IMR-90 (cell line): ENCODE measurements at regions not wholly inside any gene's neighbourhood (a gene's known extent, or its start where the extent isn't known, plus 50 kb on each side); places are given as distances from the start of the nearest gene placed in this dataset.

Experiments used
- ATAC-seq: fragments of 200-7000 bp; cut with Tn5 transposase; 2 replicates; pipeline ENCODE4 v1.9.1; 2020; ENCODE audit warnings: low read depth, mild to moderate bottlenecking, moderate library complexity
- BruUV-seq: library from RNA; stranded (reverse); fragments of 400-500 nt; replicated peaks from 2 replicates; lab custom pipeline; 2021; lab: Mats Ljungman, UMichigan
- CTCF ChIA-PET: fragments of 300-600 bp; formaldehyde crosslinking; extraction: SDS; loops from one replicate; lab custom pipeline; 2021; ENCODE audit warnings: antibody characterized with exemption; lab: Yijun Ruan, JAX
- POLR2A ChIA-PET: fragments of 300-600 bp; sonication (Branson Sonifier 250); formaldehyde crosslinking; loops from one replicate; lab custom pipeline; 2022; ENCODE audit warnings: antibody characterized with exemption; ENCODE audit not compliant: unreplicated experiment; lab: Charles Lee
- DNase-seq: peaks from one replicate; pipeline ENCODE4 v3.0.0; 2013
- H2AFZ ChIP-seq: replicated peaks from 2 replicates; pipeline ENCODE3; 2013; ENCODE audit warnings: low read length, mild to moderate bottlenecking; ENCODE audit not compliant: poor library complexity
- H2AK5ac ChIP-seq: 2 replicates; pipeline ENCODE4 v1.6.1; 2013; ENCODE audit warnings: low read depth, low read length, inconsistent platforms
- H2AK9ac ChIP-seq: replicated peaks from 2 replicates; pipeline ENCODE3; 2013; ENCODE audit warnings: mild to moderate bottlenecking, low read depth, low read length, moderate library complexity; ENCODE audit not compliant: poor library complexity
- H2BK120ac ChIP-seq: 2 replicates; pipeline ENCODE4 v1.6.1; 2013; ENCODE audit warnings: low read depth, low read length, inconsistent platforms
- H2BK15ac ChIP-seq: 3 replicates; pipeline ENCODE4 v1.6.1; 2013; ENCODE audit warnings: low read depth, low read length, inconsistent platforms
- H2BK20ac ChIP-seq: 2 replicates; pipeline ENCODE4 v1.6.1; 2013; ENCODE audit warnings: low read depth, mild to moderate bottlenecking, inconsistent platforms, low read length, moderate library complexity
- H2BK5ac ChIP-seq: 2 replicates; pipeline ENCODE4 v1.6.1; 2013; ENCODE audit warnings: mild to moderate bottlenecking, low read depth, low read length, inconsistent platforms; ENCODE audit not compliant: poor library complexity, severe bottlenecking
- H3K14ac ChIP-seq: replicated peaks from 2 replicates; pipeline ENCODE4 v1.6.1; 2013; ENCODE audit warnings: low read depth, low read length, inconsistent platforms
- H3K18ac ChIP-seq: 2 replicates; pipeline ENCODE4 v1.6.1; 2013; ENCODE audit warnings: low read depth, low read length, control low read depth
- H3K23ac ChIP-seq: 2 replicates; pipeline ENCODE4 v1.6.1; 2013; ENCODE audit warnings: low read depth, low read length, inconsistent platforms
- H3K27ac ChIP-seq: 2 replicates; pipeline ENCODE4 v1.5.1; 2013; ENCODE audit warnings: mild to moderate bottlenecking, control low read depth, low read length; ENCODE audit not compliant: insufficient read depth
- H3K27me3 ChIP-seq: 2 replicates; pipeline ENCODE4 v1.6.1; 2013; ENCODE audit warnings: low read length; ENCODE audit not compliant: control insufficient read depth, insufficient read depth
- H3K36me3 ChIP-seq: 2 replicates; pipeline ENCODE4 v1.6.1; 2013; ENCODE audit warnings: low read length, mixed read lengths; ENCODE audit not compliant: control insufficient read depth, insufficient read depth
- H3K4ac ChIP-seq: 2 replicates; pipeline ENCODE4 v1.6.1; 2013; ENCODE audit warnings: low read depth, low read length, inconsistent platforms
- H3K4me1 ChIP-seq: 2 replicates; pipeline ENCODE4 v1.6.1; 2013; ENCODE audit warnings: low read length, mixed read lengths; ENCODE audit not compliant: control insufficient read depth, insufficient read depth
- H3K4me2 ChIP-seq: 2 replicates; pipeline ENCODE4 v1.6.1; 2013; ENCODE audit warnings: low read depth, mild to moderate bottlenecking, control low read depth, low read length, moderate library complexity
- H3K4me3 ChIP-seq: 2 replicates; pipeline ENCODE4 v1.5.1; 2013; ENCODE audit warnings: low read depth, mild to moderate bottlenecking, control low read depth, low read length, moderate library complexity; ENCODE audit not compliant: insufficient read depth
- H3K56ac ChIP-seq: 2 replicates; pipeline ENCODE4 v1.6.1; 2013; ENCODE audit warnings: low read length, inconsistent platforms; ENCODE audit not compliant: insufficient read depth; ENCODE audit errors: extremely low read depth
- H3K79me1 ChIP-seq, 2 experiments: 2 replicates each; pipeline ENCODE4 v1.6.1; 2013; ENCODE audit warnings: low read length in 2 of 2, inconsistent platforms in 1 of 2, low read depth in 1 of 2
- H3K9ac ChIP-seq: 2 replicates; pipeline ENCODE4 v1.6.1; 2013; ENCODE audit warnings: low read depth, low read length, control low read depth
- H3K9me1 ChIP-seq: 2 replicates; pipeline ENCODE4 v1.6.1; 2013; ENCODE audit warnings: low read length, inconsistent platforms; ENCODE audit not compliant: insufficient read depth
- H3K9me3 ChIP-seq: 2 replicates; pipeline ENCODE4 v1.6.1; 2013; ENCODE audit warnings: low read length; ENCODE audit not compliant: control insufficient read depth, insufficient read depth
- H4K20me1 ChIP-seq: 2 replicates; pipeline ENCODE4 v1.6.1; 2013; ENCODE audit warnings: low read length, inconsistent platforms; ENCODE audit not compliant: insufficient read depth
- H4K5ac ChIP-seq: 2 replicates; pipeline ENCODE4 v1.6.1; 2013; ENCODE audit warnings: mild to moderate bottlenecking, low read depth, low read length, control low read depth
- H4K8ac ChIP-seq, 2 experiments: 2 replicates each; pipeline ENCODE4 v1.6.1; 2013; ENCODE audit warnings: low read depth in 2 of 2, low read length in 2 of 2, control low read depth in 1 of 2, inconsistent platforms in 1 of 2
- H4K91ac ChIP-seq: 2 replicates; pipeline ENCODE4 v1.6.1; 2013; ENCODE audit warnings: low read depth, low read length, inconsistent platforms; ENCODE audit not compliant: insufficient read depth
- BHLHE40 ChIP-seq: fragments of 150-350 bp; IDR thresholded peaks from 2 replicates; pipeline ENCODE4 v1.6.1; 2016; ENCODE audit warnings: mild to moderate bottlenecking, low read depth, low read length
- CEBPB ChIP-seq: IDR thresholded peaks from 2 replicates; pipeline ENCODE4 v1.6.1; 2012; ENCODE audit warnings: low read depth, low read length, improper control_type of control experiment
- CHD1 ChIP-seq: IDR thresholded peaks from 2 replicates; pipeline ENCODE4 v1.6.1; 2012; ENCODE audit warnings: low read depth, low read length, improper control_type of control experiment
- CTCF ChIP-seq: conservative IDR thresholded peaks from 2 replicates; pipeline ENCODE4 v1.5.1; 2012; ENCODE audit warnings: mild to moderate bottlenecking, low read depth, low read length, improper control_type of control experiment
- ELK1 ChIP-seq: fragments of 150-350 bp; IDR thresholded peaks from 2 replicates; pipeline ENCODE4 v1.6.1; 2016; ENCODE audit warnings: low read depth, mild to moderate bottlenecking, low read length, moderate library complexity, borderline replicate concordance
- FOS ChIP-seq: fragments of 150-350 bp; IDR thresholded peaks from 2 replicates; pipeline ENCODE4 v1.6.1; 2016; ENCODE audit warnings: low read depth, low read length
- MAZ ChIP-seq: IDR thresholded peaks from 2 replicates; pipeline ENCODE4 v1.6.1; 2012; ENCODE audit warnings: low read depth, mild to moderate bottlenecking, low read length, improper control_type of control experiment, moderate library complexity, borderline replicate concordance
- MXI1 ChIP-seq: IDR thresholded peaks from 2 replicates; pipeline ENCODE4 v1.6.1; 2012; ENCODE audit warnings: low read depth, mild to moderate bottlenecking, low read length, moderate library complexity, borderline replicate concordance
- NFE2L2 ChIP-seq: fragments of 150-350 bp; IDR thresholded peaks from 2 replicates; pipeline ENCODE4 v1.6.1; 2016; ENCODE audit warnings: low read depth, mild to moderate bottlenecking, low read length
- POLR2A ChIP-seq: IDR thresholded peaks from 2 replicates; pipeline ENCODE4 v1.6.1; 2012; ENCODE audit warnings: mild to moderate bottlenecking, low read depth, low read length
- RAD21 ChIP-seq: IDR thresholded peaks from 2 replicates; pipeline ENCODE4 v1.6.1; 2012; ENCODE audit warnings: low read length, improper control_type of control experiment
- RCOR1 ChIP-seq: IDR thresholded peaks from 2 replicates; pipeline ENCODE4 v1.6.1; 2012; ENCODE audit warnings: mild to moderate bottlenecking, low read length, improper control_type of control experiment; ENCODE audit not compliant: insufficient replicate concordance
- RFX5 ChIP-seq: IDR thresholded peaks from 2 replicates; pipeline ENCODE4 v1.8.0; 2012; ENCODE audit warnings: low read depth, mild to moderate bottlenecking, low read length, moderate library complexity
- SMC3 ChIP-seq: fragments of 150-350 bp; IDR thresholded peaks from 2 replicates; pipeline ENCODE4 v1.6.1; 2016; ENCODE audit warnings: low read depth, mild to moderate bottlenecking, antibody characterized with exemption, low read length, moderate library complexity
- USF2 ChIP-seq: fragments of 150-350 bp; IDR thresholded peaks from 2 replicates; pipeline ENCODE4 v1.6.1; 2017; ENCODE audit warnings: mild to moderate bottlenecking, antibody characterized with exemption, low read length, low read depth
- WGBS, 2 experiments: methylation state at CpG; one replicate each; pipeline versions ENCODE4 v1.1.5 to v1.1.7; 2013; ENCODE audit warnings: missing lambda C conversion rate in 2 of 2; ENCODE audit not compliant: insufficient read length in 1 of 2; ENCODE audit errors: extremely low coverage in 2 of 2; 5-methylcytosine and 5-hydroxymethylcytosine counted together
- dilution Hi-C: fragments of 300-500 bp; cut with HindIII; formaldehyde crosslinking; loops from one replicate; pipeline ENCODE4 v1.14.3; 2018; ENCODE audit warnings: low sequenced_read_pairs; ENCODE audit not compliant: unreplicated experiment
- in situ Hi-C: fragments of 300-500 bp; cut with MboI; formaldehyde crosslinking; loops from 3 replicates; pipeline ENCODE4 v1.14.3; 2019; ENCODE audit warnings: low sequenced_read_pairs, inconsistent platforms, mixed read lengths
- intact Hi-C: fragments of 100-400 bp; cut with micrococcal nuclease; formaldehyde crosslinking; loops from 2 replicates; pipeline ENCODE4 v1.10.0; 2022

GRCh38 chr16:87053016-87053982 is 263.9 kb downstream of the C16orf95 start:
- WGBS, 2 experiments = 52% methylated on average over 15 of the region's 39 CpGs; no CpG with 5 or more reads in 1 of the 2 experiments
- dilution Hi-C loops = no loop called here
- peaks cover 26% of the 10 kb centered on the region for H3K27me3 ChIP-seq
- TF ChIP-seq FOS (no peak), USF2 (no peak), POLR2A (no peak), MXI1 (no peak), NFE2L2 (no peak), CEBPB (no peak), RFX5 (no peak), MAZ (no peak), CTCF (no peak), ELK1 (no peak), BHLHE40 (no peak), RAD21 (no peak), CHD1 (no peak), RCOR1 (no peak), SMC3 (no peak)

More at GRCh38 chr16:87053016-87053982, 263.9 kb downstream of the C16orf95 start:
- intact Hi-C loops = no loop called here
- ATAC-seq (no peak), DNase-seq (no peak)
- Histone ChIP-seq H2AK5ac (no peak overlapping the region), H3K9me3 (peaks cover 3% of the 10 kb centered on the region; the same call in 1 of the 2 replicates), H3K36me3 (no peaks in the 10 kb centered on the region), H2BK120ac (no peak overlapping the region), H3K79me1 (no peaks in the 10 kb centered on the region), H2AK9ac (no peak overlapping the region), H4K8ac (no peak overlapping the region), H2AFZ (no peak overlapping the region), H4K91ac (no peak overlapping the region), H2BK20ac (no peak overlapping the region), H4K5ac (no peak overlapping the region), H3K9me1 (no peaks in the 10 kb centered on the region), H3K4me3 (no peak overlapping the region), H3K18ac (no peak overlapping the region), H3K23ac (no peak overlapping the region), H2BK15ac (no peak overlapping the region), H4K20me1 (no peaks in the 10 kb centered on the region), H3K4me2 (no peak overlapping the region), H2BK5ac (no peak overlapping the region), H3K9ac (no peak overlapping the region), H3K27ac (no peak overlapping the region), H3K4me1 (no peaks in the 10 kb centered on the region), H3K56ac (no peak overlapping the region), H3K14ac (no peak overlapping the region), H3K4ac (no peak overlapping the region)
- CTCF ChIA-PET = no interaction called here
- in situ Hi-C loops = no loop called here
- POLR2A ChIA-PET = no interaction called here
- no TSS peak for BruUV-seq
